ENCODE measurements at regions not wholly inside any gene's neighbourhood (a gene's known extent, or its start where the extent isn't known, plus 50 kb on each side); places are given as distances from the start of the nearest gene placed in this dataset.

DNA sequence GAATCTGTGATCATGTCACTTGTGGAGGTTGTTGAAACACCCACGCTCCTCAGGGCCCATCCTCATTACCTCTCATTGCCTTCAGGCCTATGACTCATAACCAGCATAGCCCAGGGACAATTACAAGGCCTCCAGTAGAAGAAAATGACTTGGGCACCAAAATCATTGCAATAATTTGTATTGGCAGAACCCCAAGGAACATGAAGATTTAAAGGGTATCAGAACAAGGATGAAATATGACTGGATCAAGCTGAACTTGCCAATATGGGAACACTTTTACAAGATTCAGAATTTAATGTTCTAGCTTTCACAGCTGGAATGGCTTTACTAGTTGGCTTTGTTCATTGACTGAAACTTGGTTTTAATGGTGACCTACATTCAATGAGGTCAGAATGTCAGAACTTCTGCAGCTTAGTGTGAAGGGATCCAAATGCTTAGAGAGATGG lies 156.4 kb downstream of the COPS8 start:
- TF ChIP-seq CTCF (conservative IDR thresholded peaks at IDR 0.05) (no peak), EZH2 (IDR thresholded peaks at IDR 0.05; ENCODE audit: low read depth) (no peak)
